ENCODE measurements at regions not wholly inside any gene's neighbourhood (a gene's known extent, or its start where the extent isn't known, plus 50 kb on each side); places are given as distances from the start of the nearest gene placed in this dataset.

- H3K27ac Mint-ChIP-seq (ENCODE audit: unreplicated experiment), result no peak overlapping the region
Observed at GRCh38 chr13:44015811-44016210, 136.1 kb downstream of the LACC1 start.

GRCh38 chr13:44017756-44018309 is 138.1 kb downstream of the LACC1 start:
- peaks cover 25% of the 10 kb centered on the region for H3K4me1 Mint-ChIP-seq
- DNase-seq (ENCODE audit: low read depth, low spot score), result no peak
- H3K36me3 Mint-ChIP-seq (ENCODE audit: low read depth), result no peaks in the 10 kb centered on the region
- H3K27me3 Mint-ChIP-seq (ENCODE audit: low read depth), result no peaks in the 10 kb centered on the region
- no peak overlapping the region for H3K4me3 Mint-ChIP-seq
- H3K9me3 Mint-ChIP-seq, result no peaks in the 10 kb centered on the region
- TF ChIP-seq CTCF (conservative IDR thresholded peaks at IDR 0.05), result no peak
- H3K27ac Mint-ChIP-seq (ENCODE audit: unreplicated experiment), result no peak overlapping the region

More at GRCh38 chr13:44015811-44016210, 136.1 kb downstream of the LACC1 start:
- no peaks in the 10 kb centered on the region for H3K27me3 Mint-ChIP-seq (ENCODE audit: low read depth)
- H3K9me3 Mint-ChIP-seq, result no peaks in the 10 kb centered on the region
- H3K4me1 Mint-ChIP-seq, result peaks cover 25% of the 10 kb centered on the region
- no peaks in the 10 kb centered on the region for H3K36me3 Mint-ChIP-seq (ENCODE audit: low read depth)
- no peak for TF ChIP-seq CTCF (conservative IDR thresholded peaks at IDR 0.05)
- no peak overlapping the region for H3K4me3 Mint-ChIP-seq
- DNase-seq (ENCODE audit: low read depth, low spot score), result no peak

- peaks cover 14% of the 10 kb centered on the region for H3K4me1 Mint-ChIP-seq
- no peaks in the 10 kb centered on the region for H3K9me3 Mint-ChIP-seq
- H3K27me3 Mint-ChIP-seq (ENCODE audit: low read depth), result no peaks in the 10 kb centered on the region
- H3K27ac Mint-ChIP-seq (ENCODE audit: unreplicated experiment), result no peak overlapping the region
- no peak for TF ChIP-seq CTCF (conservative IDR thresholded peaks at IDR 0.05)
- no peak overlapping the region for H3K4me3 Mint-ChIP-seq
- no peaks in the 10 kb centered on the region for H3K36me3 Mint-ChIP-seq (ENCODE audit: low read depth)
- no peak for DNase-seq (ENCODE audit: low read depth, low spot score)
Observed at GRCh38 chr13:44019651-44020050, 139.9 kb downstream of the LACC1 start.

GRCh38 chr13:44021422-44021821 is 141.7 kb downstream of the LACC1 start:
- H3K4me3 Mint-ChIP-seq, result no peak overlapping the region
- DNase-seq (ENCODE audit: low read depth, low spot score), result no peak

GRCh38 chr13:44022196-44022595 is 142.5 kb downstream of the LACC1 start:
- peaks cover 14% of the 10 kb centered on the region for H3K4me1 Mint-ChIP-seq
- no peak overlapping the region for H3K4me3 Mint-ChIP-seq
- H3K9me3 Mint-ChIP-seq, result peaks cover 2% of the 10 kb centered on the region
- no peak overlapping the region for H3K27ac Mint-ChIP-seq (ENCODE audit: unreplicated experiment)
- DNase-seq (ENCODE audit: low read depth, low spot score), result no peak
- TF ChIP-seq CTCF (conservative IDR thresholded peaks at IDR 0.05), result no peak
- H3K27me3 Mint-ChIP-seq (ENCODE audit: low read depth), result no peaks in the 10 kb centered on the region
- H3K36me3 Mint-ChIP-seq (ENCODE audit: low read depth), result no peaks in the 10 kb centered on the region

More at GRCh38 chr13:44021422-44021821, 141.7 kb downstream of the LACC1 start:
- no peak overlapping the region for H3K27ac Mint-ChIP-seq (ENCODE audit: unreplicated experiment)
- H3K4me1 Mint-ChIP-seq, result peaks cover 14% of the 10 kb centered on the region
- no peaks in the 10 kb centered on the region for H3K27me3 Mint-ChIP-seq (ENCODE audit: low read depth)
- no peak for TF ChIP-seq CTCF (conservative IDR thresholded peaks at IDR 0.05)
- no peaks in the 10 kb centered on the region for H3K36me3 Mint-ChIP-seq (ENCODE audit: low read depth)
- no peaks in the 10 kb centered on the region for H3K9me3 Mint-ChIP-seq
